Adrenal gland (tissue), 9 donors: ENCODE measurements at regions not wholly inside any gene's neighbourhood (a gene's known extent, or its start where the extent isn't known, plus 50 kb on each side); places are given as distances from the start of the nearest gene placed in this dataset.

Experiments used
- DNase-seq, 7 donors: peaks; one replicate each; pipeline ENCODE4 v3.0.0-alpha.2; 2019 to 2020
- H3K27ac ChIP-seq, 5 donors: fragments of 200-600 bp; sonication (generic) in 4 of 5; 1 replicate in 3 of 5; 2 replicates in 2 of 5; pipeline versions ENCODE4 v1.5.1 to v1.8.0; 2016 to 2020; ENCODE audit warnings: mild to moderate bottlenecking in 1 of 5
- H3K27me3 ChIP-seq: fragments of 200-600 bp; 2 replicates; pipeline ENCODE4 v1.8.0; 2021
- H3K36me3 ChIP-seq, 2 donors: fragments of 200-600 bp; replicated peaks in 1 of 2; 1 replicate in 1 of 2; 2 replicates in 1 of 2; pipeline versions ENCODE4 v1.5.1 to v1.8.0; 2018 to 2022
- H3K4me1 ChIP-seq, 2 donors: fragments of 200-600 bp; replicated peaks in 1 of 2; 1 replicate in 1 of 2; 2 replicates in 1 of 2; pipeline versions ENCODE4 v1.5.1 to v1.8.0; 2018 to 2021
- H3K4me3 ChIP-seq, 4 donors: fragments of 200-600 bp; sonication (generic) in 3 of 4; one replicate each; pipeline ENCODE4 v1.5.1; 2016 to 2018
- H3K9me3 ChIP-seq, 3 donors: fragments of 200-600 bp; sonication (generic) in 1 of 3; replicated peaks in 1 of 3; 1 replicate in 2 of 3; 2 replicates in 1 of 3; pipeline versions ENCODE4 v1.5.1 to v1.8.0; 2016 to 2021
- CTCF ChIP-seq, 6 experiments: fragments of 450-650 bp in 4 of 6; fragments of 200-600 bp in 2 of 6; sonication (generic) in 1 of 6; IDR thresholded peaks; 1 replicate in 5 of 6; 2 replicates in 1 of 6; pipeline versions ENCODE4 v1.5.1 to v1.8.0; 2016 to 2021; ENCODE audit warnings: antibody characterized with exemption in 6 of 6, mild to moderate bottlenecking in 2 of 6, moderate library complexity in 1 of 6
- POLR2A ChIP-seq, 2 donors: fragments of 450-650 bp; IDR thresholded peaks; one replicate each; pipeline ENCODE4 v1.6.1; 2017; ENCODE audit warnings: antibody characterized with exemption in 2 of 2, mild to moderate bottlenecking in 2 of 2, moderate library complexity in 1 of 2
- WGBS, 4 donors: extraction: QIAGEN DNeasy Blood & Tissue Kit in 2 of 4; methylation state at CpG; one replicate each; pipeline versions ENCODE4 v1.1.5 to v1.1.7; 2013 to 2017; 5-methylcytosine and 5-hydroxymethylcytosine counted together
- intact Hi-C, 2 donors: fragments of 100-400 bp; cut with DNase I; formaldehyde crosslinking; loops; one replicate each; pipeline versions ENCODE4 v1.14.1 to v1.15.0; 2022 to 2023
- donor health status: healthy with polysubstance abuse.
- donor health status: Bipolar disorder and iron deficiency.
- donor health status: DM: yes; HTN: yes; CAD: no.
- donor health status: DM: no; HTN: no; CAD: no.
- donor health status: DM: no; HTN: no; CAD: no.

GRCh38 chr12:97047361-97047760 lies 140.3 kb downstream of the NEDD1 start:
- TF ChIP-seq CTCF (IDR thresholded peaks at IDR 0.05) (no peak), POLR2A (IDR thresholded peaks at IDR 0.05) (no peak)
- H3K27ac ChIP-seq: no peak overlapping the region
- H3K27me3 ChIP-seq: no peaks in the 10 kb centered on the region
- peaks cover 5 to 10% of the 10 kb centered on the region in 2 donors for H3K4me1 ChIP-seq
- DNase-seq: no peak
- intact Hi-C loops: no loop called here
- H3K4me3 ChIP-seq: no peak overlapping the region
- no peaks in the 10 kb centered on the region for H3K9me3 ChIP-seq
- H3K36me3 ChIP-seq: no peaks in the 10 kb centered on the region

DNA sequence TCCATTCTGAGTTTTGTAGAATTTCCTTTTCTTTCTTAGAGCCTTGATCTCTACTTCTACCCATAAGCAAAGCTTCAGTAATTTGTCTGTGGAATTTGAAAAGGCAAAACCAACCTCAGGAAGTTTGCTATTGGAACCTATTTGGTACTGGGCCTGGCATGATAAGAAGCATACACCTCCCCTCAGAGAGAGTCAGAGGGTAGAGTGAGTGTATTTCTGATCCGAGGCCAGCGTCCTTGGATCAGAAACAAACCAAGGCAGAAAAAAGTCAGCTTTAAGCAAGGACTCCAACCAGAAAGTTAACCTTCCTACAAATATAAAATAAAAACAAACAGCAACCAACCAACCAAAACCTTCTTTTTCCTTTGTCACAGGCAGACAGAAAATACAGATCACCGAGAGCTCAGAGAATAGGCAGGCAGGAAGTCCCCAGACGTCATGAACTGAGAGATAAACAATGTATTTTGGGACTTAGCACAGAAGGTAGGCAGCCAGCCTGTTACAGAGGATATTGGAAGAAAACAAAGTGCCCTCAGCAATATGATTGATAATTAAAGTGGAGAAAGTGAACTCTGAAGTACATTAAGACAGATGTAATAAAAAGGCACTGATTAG lies 141.5 kb downstream of the NEDD1 start:
- no peaks in the 10 kb centered on the region for H3K9me3 ChIP-seq
- H3K4me1 ChIP-seq: peaks cover 5 to 10% of the 10 kb centered on the region in 2 donors
- peak overlapping the region in 3 of 5 donors; percentile 64 to 67 (median 66) for H3K27ac ChIP-seq
- H3K4me3 ChIP-seq: no peak overlapping the region
- intact Hi-C loops: no loop called here
- no peaks in the 10 kb centered on the region for H3K27me3 ChIP-seq
- DNase-seq: peak in 6 of 7 donors; percentile 20 to 36 (median 26)
- 17 to 25% (median 24%) methylated on average over 4 of the region's 4 CpGs for WGBS, 4 donors
- no peak for TF ChIP-seq POLR2A (IDR thresholded peaks at IDR 0.05)
- TF ChIP-seq CTCF (IDR thresholded peaks at IDR 0.05): no peak
- H3K36me3 ChIP-seq: no peaks in the 10 kb centered on the region

GRCh38 chr12:97050509-97050908 lies 143.5 kb downstream of the NEDD1 start:
- H3K27ac ChIP-seq: no peak overlapping the region
- TF ChIP-seq CTCF (IDR thresholded peaks at IDR 0.05): no peak
- no peak for TF ChIP-seq POLR2A (IDR thresholded peaks at IDR 0.05)
- H3K36me3 ChIP-seq: no peaks in the 10 kb centered on the region
- no peaks in the 10 kb centered on the region for H3K9me3 ChIP-seq
- no peak overlapping the region for H3K4me3 ChIP-seq
- H3K27me3 ChIP-seq: no peaks in the 10 kb centered on the region
- peaks cover 5 to 10% of the 10 kb centered on the region in 2 donors for H3K4me1 ChIP-seq
- no peak for DNase-seq
- 73 to 87% (median 81%) methylated on average over 5 of the region's 5 CpGs for WGBS, 4 donors
- intact Hi-C loops: no loop called here

DNA sequence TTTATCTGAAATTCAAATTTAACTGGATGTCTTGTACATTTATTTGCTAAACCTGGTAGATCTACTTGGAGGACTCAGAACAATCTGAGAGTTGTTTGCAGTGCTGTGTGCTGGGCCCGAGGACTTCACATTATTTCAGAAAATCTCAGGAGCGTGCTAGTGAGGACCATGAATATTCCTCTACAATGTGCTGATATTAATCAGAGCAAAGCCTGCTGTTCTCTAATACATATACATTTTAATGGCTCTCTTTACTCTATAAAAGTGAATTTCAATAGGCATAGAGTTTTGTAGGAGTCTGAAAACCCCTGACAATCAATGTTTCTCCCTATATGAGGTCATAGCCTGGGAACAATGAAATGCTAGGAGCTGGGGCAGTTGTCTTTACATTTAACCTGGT lies 144.3 kb downstream of the NEDD1 start:
- intact Hi-C loops: no loop called here
- H3K4me1 ChIP-seq: peaks cover 5 to 10% of the 10 kb centered on the region in 2 donors
- no peak overlapping the region for H3K4me3 ChIP-seq
- no peaks in the 10 kb centered on the region for H3K36me3 ChIP-seq
- no peak for TF ChIP-seq POLR2A (IDR thresholded peaks at IDR 0.05)
- TF ChIP-seq CTCF (IDR thresholded peaks at IDR 0.05): no peak
- WGBS, 4 donors: 91 to 100% (median 96%) methylated on average over 2 of the region's 2 CpGs
- no peaks in the 10 kb centered on the region for H3K9me3 ChIP-seq
- no peak for DNase-seq
- H3K27ac ChIP-seq: no peak overlapping the region
- H3K27me3 ChIP-seq: no peaks in the 10 kb centered on the region
